ENCODE measurements at regions not wholly inside any gene's neighbourhood (a gene's known extent, or its start where the extent isn't known, plus 50 kb on each side); places are given as distances from the start of the nearest gene placed in this dataset.

DNA sequence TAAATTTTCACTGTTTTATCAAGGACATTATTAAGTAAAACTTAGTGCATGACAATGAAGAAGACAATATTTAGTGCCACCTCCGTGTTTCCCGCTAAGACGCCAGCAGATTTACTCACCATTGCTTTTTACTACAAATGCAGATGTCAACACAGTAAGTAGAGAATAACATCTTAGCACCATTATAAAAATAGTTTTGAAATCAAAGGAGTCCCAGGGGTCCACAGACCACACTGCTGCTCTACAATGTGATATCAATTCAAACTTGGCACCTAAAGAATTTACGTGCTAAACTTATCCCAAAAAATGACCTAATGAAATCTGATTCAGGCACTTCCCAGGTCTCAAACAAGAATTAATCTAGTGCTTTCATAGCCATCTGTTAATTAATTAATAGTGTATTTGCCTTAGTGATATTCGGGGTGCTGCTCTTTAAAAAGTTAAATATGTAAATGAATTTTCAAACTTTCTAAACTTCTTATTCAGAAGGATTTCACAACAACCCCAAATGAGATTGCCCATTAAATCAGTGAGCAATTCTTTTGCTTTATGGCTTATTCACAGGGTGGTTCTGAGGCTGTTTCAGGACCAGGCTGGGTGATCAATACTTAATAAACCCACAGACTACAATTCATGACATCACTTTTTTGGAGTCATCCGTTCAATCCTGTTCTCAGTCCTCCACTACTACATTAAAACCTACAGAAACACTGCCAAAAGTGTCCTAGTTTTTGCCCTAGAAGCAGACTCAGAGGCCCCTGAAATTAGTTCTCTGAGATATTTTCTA, 161.3 kb upstream of the LMNTD1 start:
- no peaks in the 10 kb centered on the region for H3K36me3 ChIP-seq
- H3K27ac ChIP-seq = no peak overlapping the region
- no peaks in the 10 kb centered on the region for H3K27me3 ChIP-seq
- DNase-seq (ENCODE audit: low spot score) = no peak
- TF ChIP-seq, protein P1, sequence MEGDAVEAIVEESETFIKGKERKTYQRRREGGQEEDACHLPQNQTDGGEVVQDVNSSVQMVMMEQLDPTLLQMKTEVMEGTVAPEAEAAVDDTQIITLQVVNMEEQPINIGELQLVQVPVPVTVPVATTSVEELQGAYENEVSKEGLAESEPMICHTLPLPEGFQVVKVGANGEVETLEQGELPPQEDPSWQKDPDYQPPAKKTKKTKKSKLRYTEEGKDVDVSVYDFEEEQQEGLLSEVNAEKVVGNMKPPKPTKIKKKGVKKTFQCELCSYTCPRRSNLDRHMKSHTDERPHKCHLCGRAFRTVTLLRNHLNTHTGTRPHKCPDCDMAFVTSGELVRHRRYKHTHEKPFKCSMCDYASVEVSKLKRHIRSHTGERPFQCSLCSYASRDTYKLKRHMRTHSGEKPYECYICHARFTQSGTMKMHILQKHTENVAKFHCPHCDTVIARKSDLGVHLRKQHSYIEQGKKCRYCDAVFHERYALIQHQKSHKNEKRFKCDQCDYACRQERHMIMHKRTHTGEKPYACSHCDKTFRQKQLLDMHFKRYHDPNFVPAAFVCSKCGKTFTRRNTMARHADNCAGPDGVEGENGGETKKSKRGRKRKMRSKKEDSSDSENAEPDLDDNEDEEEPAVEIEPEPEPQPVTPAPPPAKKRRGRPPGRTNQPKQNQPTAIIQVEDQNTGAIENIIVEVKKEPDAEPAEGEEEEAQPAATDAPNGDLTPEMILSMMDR (IDR thresholded peaks at IDR 0.05) = no peak
- no peaks in the 10 kb centered on the region for H3K4me1 ChIP-seq
- H3K4me3 ChIP-seq = no peak overlapping the region
- H3K9me3 ChIP-seq = peaks cover 0 to 11% of the 10 kb centered on the region in 2 donors

DNA sequence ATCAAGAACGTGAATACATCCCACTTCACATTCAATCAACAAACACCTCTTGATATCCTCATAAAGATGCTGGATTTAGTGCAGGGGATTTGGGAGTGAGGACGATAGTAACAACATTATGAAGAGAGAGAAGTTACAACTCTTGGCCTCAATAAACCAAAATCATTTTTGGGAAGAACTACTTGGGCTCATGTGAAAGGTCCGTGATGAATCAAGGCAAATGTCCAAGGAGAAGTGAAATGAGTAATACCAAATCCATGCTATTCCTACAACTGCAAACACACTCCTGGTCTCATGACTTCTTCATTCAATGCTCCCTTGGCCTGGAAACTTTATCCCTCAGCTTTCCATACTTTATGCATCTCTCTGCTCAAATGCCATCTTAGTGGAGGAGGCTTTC, 162.0 kb upstream of the LMNTD1 start:
- no peaks in the 10 kb centered on the region for H3K27me3 ChIP-seq
- peaks cover 0 to 11% of the 10 kb centered on the region in 2 donors for H3K9me3 ChIP-seq
- no peak for DNase-seq (ENCODE audit: low spot score)
- no peaks in the 10 kb centered on the region for H3K36me3 ChIP-seq
- no peaks in the 10 kb centered on the region for H3K4me1 ChIP-seq
- H3K4me3 ChIP-seq = no peak overlapping the region
- TF ChIP-seq, protein P1 (IDR thresholded peaks at IDR 0.05) = no peak
- H3K27ac ChIP-seq = no peak overlapping the region

DNA sequence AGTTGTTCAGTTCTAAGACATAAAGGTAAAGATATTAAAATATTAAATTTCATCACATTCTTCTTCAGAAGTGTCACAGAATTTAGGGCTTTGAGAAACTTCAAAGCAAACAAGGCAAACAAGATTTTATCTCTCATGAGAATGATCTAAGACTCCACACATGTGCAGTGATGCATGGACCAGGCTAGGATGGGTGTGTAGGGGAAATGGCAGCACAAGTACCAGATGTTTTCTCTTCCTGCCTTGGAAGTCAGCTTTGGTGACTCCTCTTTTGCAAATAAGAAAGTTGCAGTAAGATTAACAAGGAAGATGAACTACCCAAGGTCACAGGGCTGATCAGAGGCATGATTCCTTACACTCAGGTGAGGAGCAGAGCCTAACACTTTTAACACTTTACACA, 163.8 kb upstream of the LMNTD1 start:
- no peaks in the 10 kb centered on the region for H3K36me3 ChIP-seq
- H3K27me3 ChIP-seq = no peaks in the 10 kb centered on the region
- H3K27ac ChIP-seq = no peak overlapping the region
- no peaks in the 10 kb centered on the region for H3K9me3 ChIP-seq
- no peak overlapping the region for H3K4me3 ChIP-seq
- TF ChIP-seq, protein P1 (IDR thresholded peaks at IDR 0.05) = no peak
- no peak for DNase-seq (ENCODE audit: low spot score)
- H3K4me1 ChIP-seq = no peaks in the 10 kb centered on the region

DNA sequence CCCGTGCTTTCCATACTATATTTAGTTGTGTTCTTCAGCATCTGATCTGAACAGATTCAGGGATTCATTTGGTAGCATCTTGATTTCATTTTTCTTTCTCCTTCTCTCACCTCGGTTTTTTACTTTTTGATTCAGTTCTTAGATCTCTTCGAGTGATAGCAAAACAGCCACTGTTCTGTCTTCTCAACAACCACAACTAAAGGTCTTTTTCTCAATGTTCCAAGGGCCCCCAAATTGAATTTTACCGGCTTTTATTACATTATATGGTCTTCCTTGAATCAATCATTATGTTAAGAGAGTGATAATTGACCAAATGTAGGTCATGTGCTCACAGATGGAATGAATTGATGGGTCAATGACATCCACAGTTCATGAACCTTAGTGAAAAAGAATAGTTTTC, 164.5 kb upstream of the LMNTD1 start:
- no peaks in the 10 kb centered on the region for H3K4me1 ChIP-seq
- no peak overlapping the region for H3K4me3 ChIP-seq
- DNase-seq (ENCODE audit: low spot score) = no peak
- TF ChIP-seq, protein P1 (IDR thresholded peaks at IDR 0.05) = no peak
- H3K9me3 ChIP-seq = no peaks in the 10 kb centered on the region
- H3K27ac ChIP-seq = no peak overlapping the region
- no peaks in the 10 kb centered on the region for H3K27me3 ChIP-seq
- no peaks in the 10 kb centered on the region for H3K36me3 ChIP-seq

DNA sequence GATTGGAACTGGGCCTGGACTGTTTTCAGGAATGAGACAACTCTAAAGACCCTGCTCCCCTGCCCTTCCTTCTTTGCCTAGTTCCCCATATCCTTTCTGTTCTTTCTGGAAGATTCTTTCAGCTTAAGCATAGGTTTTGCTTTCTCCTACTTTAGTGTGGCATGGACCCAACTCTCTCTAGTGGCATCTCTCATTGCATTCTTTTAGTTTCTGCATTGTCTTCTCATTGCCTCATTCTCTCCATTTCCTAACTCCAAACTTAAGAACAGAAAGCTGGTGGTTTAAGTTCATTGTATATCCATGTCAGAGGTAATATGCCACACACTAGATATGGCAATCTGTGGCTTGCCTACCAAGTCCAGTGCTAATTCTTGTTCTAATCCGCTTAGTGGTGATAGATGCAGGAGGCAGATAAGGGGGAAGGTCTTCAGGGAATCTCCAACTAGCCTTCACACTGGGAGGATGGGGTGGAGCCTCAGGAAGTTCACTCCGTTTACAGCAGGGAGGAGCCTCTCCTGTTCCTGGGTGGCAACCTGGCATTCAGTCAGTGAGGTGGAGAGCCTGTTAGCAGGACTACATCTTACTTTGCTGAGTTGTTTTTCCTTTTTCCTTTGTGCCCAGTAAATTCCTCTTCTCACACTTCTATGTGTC, 165.1 kb upstream of the LMNTD1 start:
- no peak overlapping the region for H3K27ac ChIP-seq
- TF ChIP-seq, protein P1 (IDR thresholded peaks at IDR 0.05) = no peak

More for the DNA sequence above, 165.1 kb upstream of the LMNTD1 start:
- H3K27me3 ChIP-seq = no peaks in the 10 kb centered on the region
- no peaks in the 10 kb centered on the region for H3K9me3 ChIP-seq
- no peaks in the 10 kb centered on the region for H3K36me3 ChIP-seq
- no peak overlapping the region for H3K4me3 ChIP-seq
- no peak for DNase-seq (ENCODE audit: low spot score)
- H3K4me1 ChIP-seq = no peaks in the 10 kb centered on the region
